ENCODE measurements at regions not wholly inside any gene's neighbourhood (a gene's known extent, or its start where the extent isn't known, plus 50 kb on each side); places are given as distances from the start of the nearest gene placed in this dataset.

DNA sequence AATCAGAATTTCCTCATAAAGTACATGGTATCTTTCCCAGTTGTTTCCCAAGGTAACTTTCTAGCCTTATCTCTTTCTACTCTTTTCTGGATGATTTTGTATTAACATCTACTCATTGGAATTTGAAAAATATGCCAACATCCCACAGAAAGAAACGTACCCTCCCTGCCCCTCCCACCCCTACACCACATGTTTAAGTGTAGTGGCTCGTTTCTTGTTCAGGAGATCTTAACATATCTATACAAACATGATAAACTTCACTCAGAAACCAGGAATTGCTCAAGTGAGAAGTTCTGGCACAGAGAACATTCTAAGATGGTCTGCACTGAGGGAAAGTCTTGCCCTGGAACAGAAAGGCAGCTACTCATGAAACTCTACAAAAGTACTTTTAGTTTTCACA lies 404.7 kb downstream of the SOX2 start:
- TF ChIP-seq GATA1 (IDR thresholded peaks at IDR 0.05; ENCODE audit: low read depth, low read length) (no peak), POLR2A (IDR thresholded peaks at IDR 0.05; ENCODE audit: low read length) (no peak)
- no peak for DNase-seq

GRCh38 chr3:182117131-182117530 lies 405.4 kb downstream of the SOX2 start:
- no peak for DNase-seq
- no peak for TF ChIP-seq GATA1 (IDR thresholded peaks at IDR 0.05; ENCODE audit: low read depth, low read length)
- no peak for TF ChIP-seq POLR2A (IDR thresholded peaks at IDR 0.05; ENCODE audit: low read length)

DNA sequence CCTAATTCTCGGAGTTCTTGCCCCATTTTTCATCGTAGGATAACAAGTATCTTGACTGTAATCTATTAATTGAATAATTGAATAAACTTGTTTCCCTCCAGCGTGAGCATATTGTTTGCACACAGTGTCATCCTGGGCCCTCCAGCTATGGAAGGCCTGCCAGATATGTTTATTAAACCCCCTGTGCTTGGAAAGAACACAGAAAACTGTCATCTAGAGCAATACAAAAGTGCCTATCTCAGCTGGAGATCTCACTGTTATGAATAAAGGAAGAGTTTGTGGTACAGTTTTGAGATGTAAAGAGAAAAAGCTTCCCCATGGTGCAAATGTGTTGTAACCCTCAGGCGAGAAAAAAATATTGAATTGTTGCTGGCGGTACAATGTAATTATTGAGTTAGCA lies 405.9 kb downstream of the SOX2 start:
- TF ChIP-seq GATA1 (IDR thresholded peaks at IDR 0.05; ENCODE audit: low read depth, low read length) (no peak), POLR2A (IDR thresholded peaks at IDR 0.05; ENCODE audit: low read length) (no peak)
- DNase-seq, result no peak

GRCh38 chr3:182118066-182118465 lies 406.3 kb downstream of the SOX2 start:
- DNase-seq, result no peak
- TF ChIP-seq POLR2A (IDR thresholded peaks at IDR 0.05; ENCODE audit: low read length), result no peak
- TF ChIP-seq GATA1 (IDR thresholded peaks at IDR 0.05; ENCODE audit: low read depth, low read length), result no peak

GRCh38 chr3:182121401-182121800 lies 409.7 kb downstream of the SOX2 start:
- TF ChIP-seq POLR2A (IDR thresholded peaks at IDR 0.05; ENCODE audit: low read length), result no peak
- no peak for TF ChIP-seq GATA1 (IDR thresholded peaks at IDR 0.05; ENCODE audit: low read depth, low read length)
- no peak for DNase-seq

DNA sequence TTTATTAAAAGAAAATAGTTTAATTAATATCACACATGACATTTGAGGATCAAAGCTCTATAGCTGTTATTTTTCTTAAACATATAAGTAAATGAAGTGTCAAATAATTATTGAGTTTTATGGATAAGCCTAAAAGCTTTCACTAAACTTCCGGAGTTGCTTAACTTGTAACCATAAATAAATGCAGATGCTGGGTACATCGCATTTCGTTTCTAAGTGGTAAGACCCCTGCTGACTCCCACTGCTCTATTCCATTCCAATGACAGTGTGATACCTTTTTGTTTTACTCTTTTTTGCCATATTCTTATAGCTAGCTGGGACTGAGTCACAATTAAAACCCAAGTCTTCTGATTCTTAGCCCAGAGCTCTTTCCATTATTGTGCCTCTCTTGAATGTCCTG lies 411.1 kb downstream of the SOX2 start:
- DNase-seq, result no peak
- TF ChIP-seq POLR2A (IDR thresholded peaks at IDR 0.05; ENCODE audit: low read length) (no peak), GATA1 (IDR thresholded peaks at IDR 0.05; ENCODE audit: low read depth, low read length) (no peak)

DNA sequence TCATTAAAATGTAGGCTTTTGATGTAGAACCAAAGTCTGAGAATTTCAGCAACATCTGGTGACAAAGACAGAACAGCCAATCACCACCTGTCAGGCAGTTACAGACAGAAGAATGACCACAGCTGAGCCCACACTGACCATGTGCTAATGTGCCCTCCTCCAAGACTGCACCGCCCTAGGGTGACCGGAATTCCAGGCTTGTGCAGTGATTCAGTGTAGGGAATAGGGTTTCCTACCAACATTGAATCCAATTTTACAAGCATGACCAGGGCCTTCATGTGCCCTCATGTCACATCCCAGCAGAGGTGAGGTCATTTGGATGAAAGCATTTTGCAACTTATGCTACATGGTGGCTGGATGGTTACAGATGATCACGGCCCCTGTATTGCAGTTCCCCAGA lies 412.5 kb downstream of the SOX2 start:
- no peak for TF ChIP-seq GATA1 (IDR thresholded peaks at IDR 0.05; ENCODE audit: low read depth, low read length)
- TF ChIP-seq POLR2A (IDR thresholded peaks at IDR 0.05; ENCODE audit: low read length), result no peak
- no peak for DNase-seq

GRCh38 chr3:182124716-182125115 lies 413.0 kb downstream of the SOX2 start:
- DNase-seq, result no peak
- TF ChIP-seq GATA1 (IDR thresholded peaks at IDR 0.05; ENCODE audit: low read depth, low read length), result no peak
- no peak for TF ChIP-seq POLR2A (IDR thresholded peaks at IDR 0.05; ENCODE audit: low read length)

GRCh38 chr3:182129740-182130139 lies 418.0 kb downstream of the SOX2 start:
- no peak for DNase-seq
- no peak for TF ChIP-seq POLR2A (IDR thresholded peaks at IDR 0.05; ENCODE audit: low read length)
- TF ChIP-seq GATA1 (IDR thresholded peaks at IDR 0.05; ENCODE audit: low read depth, low read length), result no peak

DNA sequence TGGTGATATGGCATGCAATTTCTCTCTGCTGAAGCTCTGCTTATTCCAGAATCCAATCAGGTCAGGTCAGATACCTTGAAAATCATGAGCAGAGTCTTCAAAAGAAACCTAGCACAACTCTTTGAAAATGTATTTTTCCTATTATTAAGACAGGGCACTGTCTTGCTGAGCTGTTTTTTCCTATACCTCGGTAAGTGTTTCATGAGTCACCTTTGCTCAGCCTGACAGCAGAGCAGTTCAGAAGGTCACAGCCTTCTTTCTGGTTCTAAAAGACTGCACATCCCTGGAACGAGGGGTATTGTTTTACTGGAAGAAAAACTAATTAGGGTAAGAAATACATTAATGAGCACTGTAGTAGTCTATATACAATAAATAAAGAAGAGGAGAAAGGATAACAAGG lies 422.0 kb downstream of the SOX2 start:
- no peak for DNase-seq

GRCh38 chr3:182135056-182135455 lies 423.3 kb downstream of the SOX2 start:
- no peak for DNase-seq
- TF ChIP-seq GATA1 (IDR thresholded peaks at IDR 0.05; ENCODE audit: low read depth, low read length) (no peak), POLR2A (IDR thresholded peaks at IDR 0.05; ENCODE audit: low read length) (no peak)

More for the DNA sequence above, 422.0 kb downstream of the SOX2 start:
- no peak for TF ChIP-seq POLR2A (IDR thresholded peaks at IDR 0.05; ENCODE audit: low read length)

GRCh38 chr3:182136008-182136910 lies 424.5 kb downstream of the SOX2 start:
- no peak for TF ChIP-seq GATA1 (IDR thresholded peaks at IDR 0.05; ENCODE audit: low read depth, low read length)
- no peak for TF ChIP-seq POLR2A (IDR thresholded peaks at IDR 0.05; ENCODE audit: low read length)

DNA sequence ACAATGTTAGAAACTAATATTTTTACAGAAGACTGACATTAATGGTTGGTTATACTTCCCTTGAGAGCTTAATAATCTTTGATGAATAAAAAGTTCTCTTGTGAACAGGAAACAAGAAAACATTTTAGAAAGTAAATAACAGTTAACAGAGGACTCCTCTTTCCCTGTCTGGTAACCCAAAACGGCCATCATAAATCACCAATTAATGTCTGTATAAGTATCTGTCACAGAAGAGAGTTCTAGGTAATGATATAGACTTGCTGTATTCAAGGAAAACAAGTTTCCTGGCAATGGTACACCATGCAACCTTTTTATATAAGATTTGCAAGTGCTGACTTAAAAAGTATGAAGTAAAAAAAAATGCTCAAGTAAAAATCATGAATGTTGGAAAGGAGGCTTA lies 426.7 kb downstream of the SOX2 start:
- TF ChIP-seq POLR2A (IDR thresholded peaks at IDR 0.05; ENCODE audit: low read length) (no peak), GATA1 (IDR thresholded peaks at IDR 0.05; ENCODE audit: low read depth, low read length) (no peak)
- no peak for DNase-seq

More at GRCh38 chr3:182136008-182136910, 424.5 kb downstream of the SOX2 start:
- no peak for DNase-seq

DNA sequence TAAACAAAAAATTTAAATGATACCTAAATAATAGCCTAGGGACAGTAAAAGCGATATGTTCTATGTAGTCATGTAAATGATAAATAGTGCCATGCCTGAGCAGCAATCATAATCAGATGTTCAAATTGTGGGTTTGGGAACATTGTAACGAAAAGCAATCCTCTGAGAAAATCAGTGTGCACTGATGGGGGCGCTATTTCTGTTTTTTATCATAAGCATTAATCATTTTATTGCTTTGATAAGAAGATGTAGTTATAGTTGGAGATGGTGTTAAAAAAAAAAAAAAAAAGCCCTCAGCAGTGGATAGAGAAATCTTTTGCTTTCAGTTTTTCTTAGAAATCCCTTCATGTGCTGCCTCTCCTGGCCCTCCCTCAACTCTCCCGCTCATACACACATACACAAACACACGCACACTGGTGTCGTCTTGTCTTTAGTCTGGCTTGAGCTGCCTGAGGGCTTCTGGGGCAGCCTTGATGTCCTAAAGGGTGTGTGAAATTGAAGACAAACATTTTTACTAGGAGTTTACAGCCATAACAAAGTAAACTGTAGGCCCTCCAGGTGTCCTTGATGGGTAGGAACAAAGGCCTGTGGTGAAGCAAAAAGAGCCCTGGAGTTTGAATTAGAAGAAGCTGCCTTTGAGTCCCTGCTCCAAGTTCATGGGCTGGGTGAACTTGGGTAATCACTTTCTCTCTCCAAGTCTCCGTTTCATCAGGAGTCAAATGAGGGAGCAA lies 428.1 kb downstream of the SOX2 start:
- no peak for DNase-seq
- TF ChIP-seq POLR2A (IDR thresholded peaks at IDR 0.05; ENCODE audit: low read length) (no peak), GATA1 (IDR thresholded peaks at IDR 0.05; ENCODE audit: low read depth, low read length) (no peak)

DNA sequence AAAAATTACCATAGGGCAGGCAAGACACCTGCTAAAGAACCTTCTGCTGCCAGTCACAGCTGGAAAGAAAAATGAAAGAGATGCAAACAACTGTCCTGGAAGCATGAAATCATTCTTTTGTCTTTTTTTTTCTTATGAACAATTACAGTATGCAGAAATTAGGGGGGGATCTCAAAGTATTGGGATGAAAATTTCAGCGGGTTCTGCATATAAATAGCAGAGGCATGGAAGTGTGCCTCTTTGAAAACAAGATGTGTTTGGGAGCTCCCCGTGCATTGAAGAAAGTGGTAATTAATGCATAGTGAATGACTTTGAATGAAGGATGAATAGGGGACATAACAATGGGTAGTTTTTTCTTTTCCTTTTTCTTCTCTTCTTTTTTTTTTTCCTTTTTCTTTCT lies 431.2 kb downstream of the SOX2 start:
- no peak for DNase-seq
- TF ChIP-seq GATA1 (IDR thresholded peaks at IDR 0.05; ENCODE audit: low read depth, low read length) (no peak), POLR2A (IDR thresholded peaks at IDR 0.05; ENCODE audit: low read length) (no peak)
